K562 (cell line): ENCODE measurements at regions not wholly inside any gene's neighbourhood (a gene's known extent, or its start where the extent isn't known, plus 50 kb on each side); places are given as distances from the start of the nearest gene placed in this dataset.

Experiments
- BRD9 ChIP-seq: fragments of 450-650 bp; IDR thresholded peaks from 2 replicates; pipeline ENCODE4 v1.6.1; 2018; ENCODE audit warnings: low read depth; ENCODE audit not compliant: partially characterized antibody
- CTCFL ChIP-seq: IDR thresholded peaks from 2 replicates; pipeline ENCODE4 v1.6.1; 2011; ENCODE audit warnings: borderline replicate concordance, low read depth, mild to moderate bottlenecking, moderate library complexity, low read length; ENCODE audit not compliant: insufficient read depth, poor library complexity, severe bottlenecking
- HOXB6 ChIP-seq: fragments of 250-450 bp; sonication (Bioruptor Pico); IDR thresholded peaks from 2 replicates; pipeline ENCODE4 v1.5.1; 2022; ENCODE audit warnings: mild to moderate bottlenecking, borderline replicate concordance
- MLX ChIP-seq, 2 experiments: fragments of 450-650 bp in 1 of 2; sonication (generic) in 1 of 2; formaldehyde crosslinking; conservative IDR thresholded peaks; 2 replicates each; pipeline versions ENCODE4 v1.4.0 to v1.8.1; 2020 to 2022; ENCODE audit warnings: mild to moderate bottlenecking in 1 of 2, missing genetic modification reagents in 1 of 2
- NRF1 ChIP-seq, 2 experiments: fragments of 450-650 bp; IDR thresholded peaks in 1 of 2; conservative IDR thresholded peaks in 1 of 2; 2 replicates each; pipeline ENCODE4 v1.6.1; 2014; ENCODE audit warnings: mild to moderate bottlenecking in 2 of 2
- SRSF7 ChIP-seq: fragments of 200-400 bp; formaldehyde crosslinking; optimal IDR thresholded peaks from 2 replicates; pipeline ENCODE3; 2017; ENCODE audit warnings: mild to moderate bottlenecking, low read depth, low read length
- ZBTB2 ChIP-seq: fragments of 450-650 bp; IDR thresholded peaks from 2 replicates; pipeline ENCODE4 v1.6.1; 2016; ENCODE audit warnings: antibody characterized with exemption
- ZNF766 ChIP-seq: fragments of 200-800 bp; sonication (Bioruptor generic); conservative IDR thresholded peaks from 2 replicates; pipeline ENCODE4 v1.6.1; 2016; ENCODE audit warnings: missing genetic modification characterization, missing compliant biosample characterization
- TF ChIP-seq, protein P1 (sequence below), 3 experiments: fragments of 200-800 bp in 1 of 3; sonication (Bioruptor generic) in 1 of 3; sonication (generic) in 1 of 3; formaldehyde crosslinking in 1 of 3; IDR thresholded peaks; 2 replicates each; pipeline versions ENCODE4 v1.6.1 to v1.8.0; 2016 to 2022; ENCODE audit warnings: mild to moderate bottlenecking in 2 of 3, missing compliant biosample characterization in 2 of 3, missing genetic modification characterization in 2 of 3, missing genetic modification reagents in 1 of 3
- TF ChIP-seq, protein P2 (sequence below), 2 experiments: fragments of 450-650 bp; formaldehyde crosslinking in 1 of 2; IDR thresholded peaks; 2 replicates each; pipeline versions ENCODE4 v1.4.0 to v1.6.1; 2014 to 2020; ENCODE audit warnings: mild to moderate bottlenecking in 2 of 2, borderline replicate concordance in 1 of 2, low read depth in 1 of 2
- TF ChIP-seq, protein P3 (sequence below): IDR thresholded peaks from 2 replicates; pipeline ENCODE4 v1.6.1; 2014; ENCODE audit warnings: antibody characterized with exemption

GRCh38 chr7:50159154-50159553, 66.1 kb upstream of the ZPBP start (continued):
- TF ChIP-seq CTCFL: peak; percentile 93
- no peak for TF ChIP-seq ZNF766 (CRISPR knock-in tag)
- no peak for TF ChIP-seq BRD9
- TF ChIP-seq MLX (CRISPR knock-in tag; conservative IDR thresholded peaks at IDR 0.05): no peak
- no peak for TF ChIP-seq SRSF7
- TF ChIP-seq HOXB6 (CRISPR knock-in tag): no peak
- TF ChIP-seq, protein P1, sequence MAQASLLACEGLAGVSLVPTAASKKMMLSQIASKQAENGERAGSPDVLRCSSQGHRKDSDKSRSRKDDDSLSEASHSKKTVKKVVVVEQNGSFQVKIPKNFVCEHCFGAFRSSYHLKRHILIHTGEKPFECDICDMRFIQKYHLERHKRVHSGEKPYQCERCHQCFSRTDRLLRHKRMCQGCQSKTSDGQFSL (CRISPR knock-in tag; IDR thresholded peaks at IDR 0.05): no peak
- TF ChIP-seq, protein P1 (tag; IDR thresholded peaks at IDR 0.05): no peak
- TF ChIP-seq ZBTB2: no peak
- peak; percentile 43 to 56 for TF ChIP-seq NRF1 (conservative IDR thresholded peaks at IDR 0.05 in 1 of 2, IDR thresholded peaks at IDR 0.05 in 1 of 2)
- TF ChIP-seq, protein P2, sequence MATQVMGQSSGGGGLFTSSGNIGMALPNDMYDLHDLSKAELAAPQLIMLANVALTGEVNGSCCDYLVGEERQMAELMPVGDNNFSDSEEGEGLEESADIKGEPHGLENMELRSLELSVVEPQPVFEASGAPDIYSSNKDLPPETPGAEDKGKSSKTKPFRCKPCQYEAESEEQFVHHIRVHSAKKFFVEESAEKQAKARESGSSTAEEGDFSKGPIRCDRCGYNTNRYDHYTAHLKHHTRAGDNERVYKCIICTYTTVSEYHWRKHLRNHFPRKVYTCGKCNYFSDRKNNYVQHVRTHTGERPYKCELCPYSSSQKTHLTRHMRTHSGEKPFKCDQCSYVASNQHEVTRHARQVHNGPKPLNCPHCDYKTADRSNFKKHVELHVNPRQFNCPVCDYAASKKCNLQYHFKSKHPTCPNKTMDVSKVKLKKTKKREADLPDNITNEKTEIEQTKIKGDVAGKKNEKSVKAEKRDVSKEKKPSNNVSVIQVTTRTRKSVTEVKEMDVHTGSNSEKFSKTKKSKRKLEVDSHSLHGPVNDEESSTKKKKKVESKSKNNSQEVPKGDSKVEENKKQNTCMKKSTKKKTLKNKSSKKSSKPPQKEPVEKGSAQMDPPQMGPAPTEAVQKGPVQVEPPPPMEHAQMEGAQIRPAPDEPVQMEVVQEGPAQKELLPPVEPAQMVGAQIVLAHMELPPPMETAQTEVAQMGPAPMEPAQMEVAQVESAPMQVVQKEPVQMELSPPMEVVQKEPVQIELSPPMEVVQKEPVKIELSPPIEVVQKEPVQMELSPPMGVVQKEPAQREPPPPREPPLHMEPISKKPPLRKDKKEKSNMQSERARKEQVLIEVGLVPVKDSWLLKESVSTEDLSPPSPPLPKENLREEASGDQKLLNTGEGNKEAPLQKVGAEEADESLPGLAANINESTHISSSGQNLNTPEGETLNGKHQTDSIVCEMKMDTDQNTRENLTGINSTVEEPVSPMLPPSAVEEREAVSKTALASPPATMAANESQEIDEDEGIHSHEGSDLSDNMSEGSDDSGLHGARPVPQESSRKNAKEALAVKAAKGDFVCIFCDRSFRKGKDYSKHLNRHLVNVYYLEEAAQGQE (IDR thresholded peaks at IDR 0.05; ENCODE audit: borderline replicate concordance): 0 out of 2 replicates have a peak, but pooled peaks have one; percentile 17
- TF ChIP-seq, protein P2 (CRISPR knock-in tag; IDR thresholded peaks at IDR 0.05; ENCODE audit: low read depth): no peak
- TF ChIP-seq, protein P3, sequence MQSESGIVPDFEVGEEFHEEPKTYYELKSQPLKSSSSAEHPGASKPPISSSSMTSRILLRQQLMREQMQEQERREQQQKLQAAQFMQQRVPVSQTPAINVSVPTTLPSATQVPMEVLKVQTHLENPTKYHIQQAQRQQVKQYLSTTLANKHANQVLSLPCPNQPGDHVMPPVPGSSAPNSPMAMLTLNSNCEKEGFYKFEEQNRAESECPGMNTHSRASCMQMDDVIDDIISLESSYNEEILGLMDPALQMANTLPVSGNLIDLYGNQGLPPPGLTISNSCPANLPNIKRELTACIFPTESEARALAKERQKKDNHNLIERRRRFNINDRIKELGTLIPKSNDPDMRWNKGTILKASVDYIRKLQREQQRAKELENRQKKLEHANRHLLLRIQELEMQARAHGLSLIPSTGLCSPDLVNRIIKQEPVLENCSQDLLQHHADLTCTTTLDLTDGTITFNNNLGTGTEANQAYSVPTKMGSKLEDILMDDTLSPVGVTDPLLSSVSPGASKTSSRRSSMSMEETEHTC: no peak
